H1 (cell line): ENCODE measurements at regions not wholly inside any gene's neighbourhood (a gene's known extent, or its start where the extent isn't known, plus 50 kb on each side); places are given as distances from the start of the nearest gene placed in this dataset.

Experiments used
- ASH2L ChIP-seq: fragments of 200-600, 300-600 bp; sonication (generic); IDR thresholded peaks from one replicate; pipeline ENCODE4 v1.7.1; 2017; ENCODE audit warnings: low read length
- ATF3 ChIP-seq: IDR thresholded peaks from 2 replicates; pipeline ENCODE4 v1.6.1; 2011; ENCODE audit warnings: low read depth, mild to moderate bottlenecking, low read length; ENCODE audit not compliant: insufficient read depth
- BACH1 ChIP-seq: IDR thresholded peaks from 2 replicates; pipeline ENCODE4 v1.6.1; 2012; ENCODE audit warnings: low read length, improper control_type of control experiment
- CHD2 ChIP-seq: IDR thresholded peaks from 2 replicates; pipeline ENCODE4 v1.6.1; 2012; ENCODE audit warnings: low read length, improper control_type of control experiment
- CHD7 ChIP-seq: fragments of 300-600 bp; sonication (generic); IDR thresholded peaks from 2 replicates; pipeline ENCODE4 v1.7.1; 2012; ENCODE audit warnings: low read length, moderate library complexity, mild to moderate bottlenecking, inconsistent platforms; ENCODE audit not compliant: insufficient replicate concordance
- MAFK ChIP-seq: IDR thresholded peaks from 2 replicates; pipeline ENCODE4 v1.6.1; 2012; ENCODE audit warnings: low read depth, mild to moderate bottlenecking, improper control_type of control experiment, low read length
- RAD21 ChIP-seq, 2 experiments: IDR thresholded peaks in 1 of 2; conservative IDR thresholded peaks in 1 of 2; 2 replicates each; pipeline ENCODE4 v1.6.1; 2011; ENCODE audit warnings: low read depth in 2 of 2, low read length in 2 of 2, improper control_type of control experiment in 1 of 2, inconsistent platforms in 1 of 2, mild to moderate bottlenecking in 1 of 2, moderate library complexity in 1 of 2
- SUZ12 ChIP-seq: fragments of 200-600 bp; sonication (generic); IDR thresholded peaks from 2 replicates; pipeline ENCODE4 v1.6.1; 2012; ENCODE audit warnings: mild to moderate bottlenecking, inconsistent platforms, low read length, moderate library complexity, mixed read lengths
- USF2 ChIP-seq: IDR thresholded peaks from 2 replicates; pipeline ENCODE4 v1.6.1; 2011; ENCODE audit warnings: low read length, improper control_type of control experiment
- YY1 ChIP-seq: IDR thresholded peaks from 2 replicates; pipeline ENCODE4 v1.6.1; 2011; ENCODE audit warnings: low read depth, mild to moderate bottlenecking, low read length

- TF ChIP-seq CHD7, result no peak
- no peak for TF ChIP-seq CHD2
- TF ChIP-seq ASH2L, result no peak
- no peak for TF ChIP-seq YY1
- no peak for TF ChIP-seq ATF3
- TF ChIP-seq USF2, result no peak
- TF ChIP-seq MAFK, result no peak
- TF ChIP-seq BACH1, result no peak
- no peak for TF ChIP-seq RAD21 (IDR thresholded peaks at IDR 0.05 in 1 of 2, conservative IDR thresholded peaks at IDR 0.05 in 1 of 2; ENCODE audit: low read depth in 2 of 2, low read length in 2 of 2)
- TF ChIP-seq SUZ12, result no peak
These were observed 119.4 kb upstream of the PIEZO2 start (continued) for GRCh38 chr18:11268741-11269233.
